GM18519 (cell line): ENCODE measurements at regions not wholly inside any gene's neighbourhood (a gene's known extent, or its start where the extent isn't known, plus 50 kb on each side); places are given as distances from the start of the nearest gene placed in this dataset.

Source experiments
- ATAC-seq: cut with Tn5 transposase; IDR thresholded peaks from one replicate; pipeline ENCODE4 v1.9.1; 2021; ENCODE audit warnings: mild to moderate bottlenecking, moderate library complexity; ENCODE audit not compliant: unreplicated experiment, low FRiP score

DNA sequence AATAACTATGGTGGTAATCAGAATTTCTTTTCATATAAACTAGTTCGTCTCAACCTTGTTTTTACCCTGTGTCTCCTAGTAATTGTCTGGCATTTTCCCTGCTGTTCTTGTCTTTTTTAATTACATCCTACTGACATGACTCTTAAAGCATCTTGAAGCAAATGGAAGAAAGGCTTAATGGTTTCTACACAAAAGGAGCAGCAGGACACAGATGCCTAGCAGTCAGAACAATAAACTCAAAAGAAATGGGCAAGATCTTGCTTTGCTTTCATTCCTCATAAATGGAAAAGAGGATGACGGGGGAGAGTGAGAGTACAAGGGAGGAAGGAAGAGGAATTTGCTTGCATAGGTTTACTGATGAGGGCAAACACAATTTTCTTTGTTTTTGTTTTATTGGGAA, 293.2 kb upstream of the EMCN start:
- ATAC-seq, result no peak

DNA sequence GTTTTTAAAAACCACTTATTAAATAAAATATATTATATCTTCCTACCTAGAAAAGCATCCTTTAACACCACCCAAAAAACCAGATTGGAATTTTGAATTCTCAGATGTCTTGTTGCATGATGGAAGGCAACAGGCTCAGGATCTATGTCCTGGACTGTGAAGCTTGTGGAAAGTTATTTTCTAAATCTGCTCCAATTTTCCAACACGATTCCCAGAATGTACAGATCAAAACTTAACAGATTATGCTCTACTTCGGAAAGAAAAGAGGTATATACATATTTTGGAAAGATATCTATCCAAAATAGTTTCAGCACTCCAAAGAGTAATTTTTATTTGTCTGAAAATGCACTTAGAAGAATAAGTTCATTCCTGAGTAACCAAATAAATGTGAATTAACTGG, 291.7 kb upstream of the EMCN start:
- no peak for ATAC-seq

DNA sequence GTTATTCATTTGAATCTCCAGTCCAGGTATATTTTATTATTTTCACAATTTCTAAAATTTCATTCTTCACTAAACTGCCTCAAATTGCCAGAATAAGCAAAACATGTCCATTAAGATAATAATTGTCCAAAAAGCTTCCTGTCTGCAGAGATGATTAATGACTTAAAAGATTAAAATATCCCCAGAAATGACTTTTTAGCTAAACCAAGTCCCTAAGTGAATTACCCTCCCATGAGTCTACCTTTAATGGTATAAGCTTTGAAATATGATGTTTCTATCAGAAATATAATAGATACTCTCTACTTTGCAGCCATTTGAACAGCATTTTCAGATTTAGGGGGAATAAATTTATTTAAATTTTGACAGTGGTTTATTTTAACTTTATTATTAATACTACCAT, 289.2 kb upstream of the EMCN start:
- no peak for ATAC-seq

DNA sequence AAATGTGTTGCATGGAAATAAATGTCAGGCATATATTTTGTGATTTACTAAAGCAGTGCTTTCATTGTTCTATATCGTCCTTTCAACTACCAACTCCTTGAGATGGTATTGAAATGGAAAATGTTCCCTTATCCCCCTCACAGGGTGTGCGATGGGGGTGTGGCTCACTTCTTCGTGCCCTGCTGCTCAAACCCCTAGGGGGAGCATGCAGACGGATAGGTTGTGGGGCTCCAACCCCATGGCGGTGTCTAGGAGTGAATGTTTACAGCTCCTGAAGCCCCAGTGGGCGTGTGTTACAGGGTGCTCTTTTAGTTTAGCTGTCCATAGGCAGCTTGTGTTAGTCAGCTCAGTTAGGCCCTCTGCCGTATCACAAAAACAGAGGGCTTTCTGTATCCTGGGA, 287.7 kb upstream of the EMCN start:
- ATAC-seq, result no peak

DNA sequence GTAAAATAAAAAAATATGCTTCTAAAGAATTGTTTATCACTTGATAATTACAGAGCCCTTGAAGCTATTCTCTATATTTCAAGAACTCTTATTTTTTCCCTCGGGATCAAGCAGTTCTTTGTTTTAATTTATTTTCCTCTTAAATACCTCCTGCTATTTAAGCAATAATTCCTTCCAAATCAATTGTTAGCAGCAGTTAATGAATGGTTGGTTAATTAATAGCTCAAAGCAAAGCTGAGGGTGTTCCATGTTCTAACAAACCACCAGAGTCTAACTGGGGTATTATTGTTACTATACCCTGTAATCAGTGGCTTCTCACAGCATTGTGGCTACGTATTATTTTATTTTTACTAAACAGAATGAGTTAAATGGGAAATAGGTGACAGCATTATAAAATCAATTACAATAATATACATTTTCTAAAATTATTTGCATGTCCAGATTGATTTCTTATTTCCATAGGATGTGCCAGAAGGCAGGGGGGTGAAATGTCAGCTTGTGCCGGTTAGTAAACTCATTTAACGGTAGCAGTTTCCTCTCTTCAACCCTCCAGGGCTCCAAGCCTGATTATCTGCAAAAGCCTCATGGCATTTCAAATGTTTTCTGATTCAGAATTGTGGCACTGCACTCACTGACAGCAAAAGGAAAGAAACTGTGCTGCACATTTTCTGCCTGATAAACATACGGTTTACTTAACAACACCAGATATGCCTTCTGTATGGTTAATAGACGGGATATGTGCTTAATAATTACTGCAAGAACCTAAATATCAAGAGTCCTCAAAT, 286.9 kb upstream of the EMCN start:
- ATAC-seq, result no peak

DNA sequence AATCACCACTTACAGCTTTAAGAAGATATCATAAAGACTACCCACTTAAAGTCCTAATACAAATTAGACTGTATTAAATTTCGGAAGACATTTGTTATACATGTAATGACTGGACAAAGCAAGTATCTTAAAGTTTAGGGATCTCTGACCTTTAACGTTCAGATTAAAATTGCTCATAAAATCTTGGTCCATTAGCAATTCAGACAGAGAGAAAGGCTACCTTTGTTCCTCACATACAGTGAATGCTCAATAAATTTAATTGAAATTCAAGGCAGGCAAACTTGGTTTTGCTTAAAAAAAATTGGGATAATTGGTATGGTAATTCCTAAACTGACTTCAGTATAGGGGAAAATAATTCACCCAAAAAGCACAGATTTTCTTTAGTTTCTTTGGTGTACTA, 285.9 kb upstream of the EMCN start:
- ATAC-seq, result no peak

DNA sequence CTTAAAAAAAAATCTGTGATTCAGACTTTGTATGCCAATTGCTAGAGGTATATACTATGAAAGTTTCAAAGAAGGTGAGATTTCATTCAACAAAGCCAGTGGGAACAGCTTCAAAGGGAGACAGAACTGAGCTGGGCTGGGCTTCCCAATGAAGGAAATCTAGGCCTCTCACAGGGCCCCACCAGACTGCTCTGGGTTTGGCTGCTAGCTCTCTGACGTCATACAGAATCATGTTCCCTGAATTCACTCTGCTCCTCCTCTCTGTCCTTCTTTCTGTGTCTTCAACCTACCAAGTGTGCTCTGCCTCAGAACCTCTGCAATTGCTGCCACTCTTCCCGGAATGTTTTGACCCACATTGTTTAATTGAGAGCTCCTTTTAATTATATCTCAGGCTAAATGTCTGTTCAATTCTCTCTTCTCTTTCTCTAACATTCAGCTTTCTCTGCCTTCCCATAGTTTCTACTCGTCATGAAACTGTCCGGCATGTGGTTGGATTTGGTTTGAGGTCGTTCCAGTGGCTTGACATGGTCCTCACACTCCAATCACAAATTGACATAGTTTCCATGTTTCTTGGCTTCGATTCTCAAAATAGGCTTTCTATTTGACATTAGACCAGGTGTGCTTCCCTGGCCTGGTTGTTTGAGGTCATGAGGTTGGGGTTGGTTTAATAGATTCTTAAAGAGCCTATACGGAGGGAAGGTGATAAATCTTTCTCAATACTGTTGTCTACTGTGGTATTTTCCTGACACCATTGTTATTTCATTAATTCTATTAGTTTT, 282.1 kb upstream of the EMCN start:
- no peak for ATAC-seq

DNA sequence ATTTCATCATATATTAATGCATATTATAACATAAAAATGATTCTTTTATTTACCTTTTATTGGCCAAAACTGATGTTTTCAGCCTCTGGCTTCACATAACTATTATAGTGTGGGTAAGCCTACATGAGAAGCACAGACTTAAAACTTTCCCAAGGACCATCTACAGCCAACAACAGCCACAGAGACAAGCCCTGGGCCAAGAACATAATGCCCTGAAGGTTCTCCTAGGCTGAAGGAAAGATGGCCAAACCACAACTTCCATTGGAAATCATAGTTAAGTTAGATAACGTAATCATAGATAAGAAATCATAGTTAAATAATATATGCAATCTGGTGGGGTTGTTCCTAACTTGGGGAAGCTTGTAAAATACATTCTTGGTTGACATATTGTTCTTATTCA, 280.0 kb upstream of the EMCN start:
- ATAC-seq, result no peak

DNA sequence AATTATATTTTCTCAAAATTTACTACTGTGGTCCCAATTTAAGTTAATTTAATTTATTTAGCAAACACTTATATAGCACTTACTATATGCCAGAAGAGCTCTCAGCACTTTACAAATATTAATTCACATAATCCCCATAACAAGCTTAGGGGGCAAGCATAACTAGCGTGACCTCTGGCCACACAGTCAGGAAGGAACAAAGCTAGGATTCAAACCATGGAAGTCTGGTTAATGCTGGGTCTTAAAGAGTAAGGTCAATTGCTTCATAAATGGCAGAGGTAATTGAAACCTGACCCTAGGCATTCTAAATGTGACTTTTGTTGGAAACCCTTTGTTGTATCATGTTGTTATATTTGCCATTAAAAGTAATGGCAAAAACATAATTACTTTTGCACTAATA, 279.5 kb upstream of the EMCN start:
- no peak for ATAC-seq

DNA sequence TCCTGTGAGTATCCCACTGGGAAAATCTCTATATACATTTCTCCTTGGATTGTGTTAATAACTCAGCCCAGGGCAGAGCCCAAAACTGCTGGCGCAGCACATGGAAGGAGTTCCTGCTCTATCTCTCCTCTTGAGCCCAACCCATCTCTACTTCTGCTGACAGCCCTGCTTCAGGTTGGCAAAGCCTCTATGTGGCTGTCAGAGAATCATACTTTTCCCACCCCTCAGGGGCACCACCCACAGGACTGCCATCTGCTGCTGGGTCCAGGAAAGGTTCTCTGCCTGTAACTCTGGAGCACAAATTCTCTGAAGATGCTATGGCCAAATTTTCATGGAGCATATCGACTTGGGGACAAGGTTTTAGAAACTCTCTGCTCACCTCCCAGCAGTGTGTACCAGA, 278.5 kb upstream of the EMCN start:
- no peak for ATAC-seq

DNA sequence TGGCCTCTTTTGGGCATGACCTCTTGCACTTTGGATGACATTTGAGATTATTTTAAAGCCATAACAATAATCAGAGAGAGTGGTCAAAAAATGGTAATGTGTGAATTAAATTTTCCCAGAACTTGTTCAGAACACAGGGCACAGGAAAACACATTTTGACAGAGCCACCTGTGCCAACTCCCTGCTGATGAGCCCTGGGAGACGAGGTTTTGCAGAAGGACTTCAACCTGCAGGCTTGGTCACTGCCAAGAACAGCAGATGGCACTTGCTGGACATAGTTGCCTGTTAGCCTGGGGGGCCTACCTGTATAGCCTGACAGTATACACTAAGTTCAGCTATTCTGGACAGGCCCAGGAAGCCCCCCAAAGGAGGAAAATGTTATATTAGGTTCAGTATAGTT, 277.8 kb upstream of the EMCN start:
- ATAC-seq, result no peak

DNA sequence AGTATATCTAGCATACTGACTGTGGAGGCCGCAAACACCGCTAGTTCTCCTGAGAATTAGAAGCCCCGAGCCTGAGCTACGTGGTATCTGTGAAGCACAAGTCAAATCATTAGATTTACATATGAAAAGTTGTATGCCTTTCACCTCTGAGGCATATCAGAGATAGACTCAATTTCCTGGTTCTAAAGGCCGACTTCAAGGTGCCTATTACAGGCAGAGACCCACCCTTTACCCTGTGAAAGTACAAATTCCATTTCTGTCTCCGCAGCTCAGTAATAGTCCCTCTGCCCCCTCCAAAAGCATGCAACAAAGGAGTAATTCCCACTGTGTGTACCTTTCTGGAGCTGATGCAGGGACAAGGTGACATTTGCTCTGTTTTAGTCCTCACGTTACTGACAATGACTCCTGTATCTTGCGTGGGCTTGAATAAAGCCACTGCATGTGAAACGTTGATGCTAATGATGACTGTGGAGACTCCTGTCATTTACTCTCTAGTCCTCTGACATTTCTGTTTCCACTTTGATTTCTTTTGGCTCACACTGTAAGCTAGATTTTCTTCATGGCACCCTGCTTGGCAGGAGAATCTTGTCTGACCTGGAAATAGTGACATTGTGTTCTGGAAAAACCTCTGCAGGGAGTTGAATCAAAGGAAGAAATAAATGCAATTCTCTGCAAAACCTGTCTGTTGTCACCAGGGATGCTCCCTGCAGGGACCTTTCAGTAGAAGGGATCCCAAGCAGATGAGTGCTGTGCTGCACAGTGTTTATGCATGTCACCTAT, 273.2 kb upstream of the EMCN start:
- no peak for ATAC-seq

DNA sequence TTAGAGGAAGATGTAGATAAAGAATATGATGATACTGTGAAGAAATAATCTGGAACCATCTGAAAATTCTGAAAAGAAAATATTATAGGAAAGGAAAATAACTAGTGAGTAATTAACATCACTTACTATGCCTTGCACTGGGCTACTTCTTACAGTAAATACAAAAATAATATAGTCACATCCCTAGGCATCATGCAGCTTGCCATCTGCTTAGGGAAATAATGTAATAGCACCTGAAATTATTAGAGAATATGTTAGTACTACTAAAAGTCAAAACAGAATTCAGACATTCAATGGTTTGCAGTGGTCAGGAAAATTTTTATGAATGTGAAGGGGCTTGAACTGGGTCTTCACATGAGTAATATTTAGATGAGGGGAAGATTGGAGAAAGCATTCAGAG, 272.2 kb upstream of the EMCN start:
- ATAC-seq, result no peak

DNA sequence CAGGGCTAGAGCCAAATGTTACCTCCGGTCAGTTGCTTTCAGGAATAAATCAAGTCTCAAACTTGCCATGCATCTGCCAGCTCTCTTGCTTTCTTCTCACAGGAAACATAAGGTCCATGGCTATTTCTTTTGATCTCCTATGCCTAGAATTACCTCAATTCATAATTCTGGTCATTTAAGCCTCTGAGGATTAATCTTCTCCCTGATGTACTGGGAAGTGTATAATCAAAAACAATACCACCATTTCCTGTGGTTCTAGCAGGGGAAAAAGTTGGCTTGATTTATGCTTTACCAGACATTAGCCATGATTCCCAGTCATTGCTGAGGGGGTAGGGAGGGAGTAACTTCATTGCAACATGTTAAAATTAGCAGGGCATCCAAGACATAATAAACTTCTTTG, 268.7 kb upstream of the EMCN start:
- ATAC-seq, result no peak

DNA sequence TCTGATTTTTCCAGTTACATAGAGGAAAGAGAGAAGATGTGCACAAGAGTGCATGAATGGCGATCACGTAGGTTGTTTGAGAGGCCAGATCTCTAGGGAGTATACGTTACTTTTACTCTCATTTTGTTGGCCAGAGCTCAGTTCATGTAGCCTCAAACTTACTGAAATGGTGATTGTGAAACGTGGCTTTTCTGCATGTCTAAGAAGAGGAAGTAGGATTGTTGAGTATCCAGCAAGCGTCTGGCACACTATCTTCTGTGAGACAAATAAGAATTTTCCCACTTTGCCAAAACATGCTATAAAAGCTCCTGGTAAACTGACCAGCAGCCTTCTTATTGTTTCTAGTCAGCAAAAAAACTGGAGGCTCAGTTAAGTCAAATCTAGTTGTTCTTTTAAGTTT, 264.5 kb upstream of the EMCN start:
- no peak for ATAC-seq

DNA sequence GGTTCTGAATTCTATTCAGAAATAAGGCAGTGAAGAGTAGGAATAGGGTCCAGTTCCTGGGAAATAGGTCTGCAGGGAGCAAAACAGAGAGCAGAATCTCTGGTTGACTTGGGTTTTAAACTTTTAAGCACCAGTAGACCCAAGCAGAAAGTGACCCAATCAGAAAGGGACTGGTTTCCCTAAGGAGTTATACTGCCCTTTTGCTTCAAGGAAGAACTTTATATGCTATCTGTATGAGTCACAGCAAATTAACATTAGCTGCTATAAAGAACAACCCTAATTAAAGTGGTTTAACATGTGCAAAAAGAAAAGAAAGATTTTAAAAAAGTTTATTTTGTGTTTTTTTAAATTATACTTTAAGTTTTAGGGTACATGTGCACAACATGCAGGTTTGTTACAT, 263.6 kb upstream of the EMCN start:
- no peak for ATAC-seq

DNA sequence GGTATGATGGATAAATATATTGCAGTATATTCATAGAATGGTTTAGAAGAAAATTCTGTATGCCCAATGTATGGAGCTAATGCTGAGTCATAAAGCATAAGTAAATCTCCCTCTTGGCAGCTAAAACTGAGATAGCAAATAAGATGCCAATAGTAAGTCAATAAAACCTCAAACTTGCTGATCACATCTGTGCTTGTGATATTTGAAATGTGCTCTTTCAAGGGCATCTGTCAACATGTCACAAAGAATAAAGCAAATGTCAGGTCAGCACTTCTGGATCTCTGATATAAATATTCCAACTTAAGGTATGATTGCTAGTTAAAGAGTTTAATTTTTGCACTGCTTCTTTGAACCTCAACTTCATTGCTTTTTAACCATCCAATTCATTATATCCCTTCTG, 262.3 kb upstream of the EMCN start:
- no peak for ATAC-seq

DNA sequence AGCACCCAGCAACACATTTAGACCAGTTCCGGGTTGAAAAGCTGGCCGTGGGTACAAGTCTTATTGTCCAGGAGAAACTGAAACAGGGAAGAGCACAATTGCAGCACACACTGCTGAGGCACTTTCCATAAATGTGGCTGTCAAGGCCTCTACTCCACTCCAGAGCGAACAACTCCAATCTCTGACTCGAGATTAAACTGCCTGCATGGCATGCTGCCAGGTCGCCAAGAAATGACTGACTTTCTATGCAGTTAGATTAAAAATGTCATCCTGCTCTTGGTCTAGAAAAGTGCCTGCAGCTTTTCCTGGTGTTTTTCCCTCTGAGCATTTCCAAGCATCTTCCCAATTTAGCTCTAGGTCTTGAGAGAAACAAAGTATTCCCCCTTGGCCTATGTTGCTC, 260.6 kb upstream of the EMCN start:
- no peak for ATAC-seq

DNA sequence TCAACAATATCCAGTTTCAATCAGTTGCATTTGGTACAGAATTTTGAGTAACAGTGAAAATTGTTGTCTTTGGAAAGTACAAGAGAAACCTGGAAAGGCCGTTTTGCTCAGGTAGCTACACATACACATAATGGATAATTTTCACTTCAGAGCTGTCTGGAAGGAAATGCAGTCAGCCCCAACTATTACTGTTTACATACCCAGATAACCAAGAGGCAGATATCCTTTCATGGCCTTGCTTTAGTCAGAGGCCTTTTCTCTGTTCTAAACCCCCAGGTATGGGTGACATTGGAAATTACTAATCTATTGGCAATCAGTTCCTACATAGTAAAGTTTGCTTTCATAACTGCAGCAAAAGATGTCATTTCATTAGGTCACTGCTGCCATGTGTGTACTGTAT, 244.9 kb upstream of the EMCN start:
- ATAC-seq, result no peak

DNA sequence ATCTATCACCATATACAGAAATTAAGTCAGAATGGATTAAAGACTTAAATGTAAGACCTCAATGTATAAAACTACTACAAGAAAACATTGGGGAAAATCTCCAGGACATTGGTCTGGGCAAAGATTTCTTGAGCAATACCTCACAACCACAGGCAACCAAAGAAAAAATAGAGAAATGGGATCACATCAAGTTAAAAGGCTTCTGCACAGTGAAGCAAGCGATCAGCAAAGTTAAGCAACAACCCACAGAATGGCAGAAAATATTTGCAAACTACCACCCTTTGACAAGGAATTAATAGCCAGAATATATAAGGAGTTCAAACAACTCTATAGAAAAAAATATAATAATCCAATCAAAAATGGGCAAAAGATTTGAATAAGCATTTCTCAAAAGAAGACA, 236.9 kb upstream of the EMCN start:
- no peak for ATAC-seq

DNA sequence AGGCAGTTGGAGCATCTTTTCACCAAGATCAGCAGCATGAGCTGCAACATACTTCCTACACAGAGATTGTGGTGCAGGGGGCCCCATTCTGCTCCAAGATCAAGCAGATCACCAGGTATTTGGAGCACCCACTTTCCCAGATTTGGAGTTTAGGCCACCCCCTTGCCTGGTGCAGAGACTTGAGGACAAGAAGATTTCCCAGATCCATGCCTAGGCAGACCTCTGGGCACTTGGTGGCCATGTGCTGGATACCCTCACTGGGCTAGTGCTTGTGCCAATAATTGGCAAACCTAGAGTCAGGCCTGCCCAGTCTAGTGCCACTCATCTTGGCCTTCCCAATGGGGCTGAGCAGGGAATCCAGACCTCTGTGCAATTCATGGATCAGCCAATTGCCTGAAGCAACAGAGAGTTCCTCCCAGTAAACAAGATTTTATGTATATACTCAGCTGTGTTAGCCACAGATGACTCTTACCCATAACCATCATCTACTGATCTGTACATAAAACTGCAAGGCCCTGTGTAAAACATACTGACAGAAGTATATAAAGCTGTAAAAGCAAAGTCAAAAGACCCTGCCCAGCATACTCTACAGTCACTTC, 228.4 kb upstream of the EMCN start:
- ATAC-seq, result no peak
